ENCODE measurements at regions not wholly inside any gene's neighbourhood (a gene's known extent, or its start where the extent isn't known, plus 50 kb on each side); places are given as distances from the start of the nearest gene placed in this dataset.

GRCh38 chr15:31551323-31551722, 224.7 kb downstream of the KLF13 start:
- TF ChIP-seq CTCF (IDR thresholded peaks at IDR 0.05) (no peak), POLR2A (IDR thresholded peaks at IDR 0.05) (no peak)

Measured in right lobe of liver (tissue), 4 donors.